H1 (cell line): ENCODE measurements at regions not wholly inside any gene's neighbourhood (a gene's known extent, or its start where the extent isn't known, plus 50 kb on each side); places are given as distances from the start of the nearest gene placed in this dataset.

Experiments
- CBX5 ChIP-seq: fragments of 300-800, 300-1000 bp; sonication (generic); IDR thresholded peaks from 2 replicates; pipeline ENCODE4 v1.7.1; 2016; ENCODE audit warnings: antibody characterized with exemption, low read length, low read depth
- JUND ChIP-seq: IDR thresholded peaks from 2 replicates; pipeline ENCODE4 v1.6.1; 2011; ENCODE audit warnings: mild to moderate bottlenecking, improper control_type of control experiment, low read length
- SP1 ChIP-seq: IDR thresholded peaks from 2 replicates; pipeline ENCODE4 v1.6.1; 2011; ENCODE audit warnings: low read depth, low read length
- SP4 ChIP-seq: IDR thresholded peaks from 2 replicates; pipeline ENCODE4 v1.6.1; 2012; ENCODE audit warnings: low read length, inconsistent platforms
- TCF12 ChIP-seq: IDR thresholded peaks from 2 replicates; pipeline ENCODE4 v1.6.1; 2011; ENCODE audit warnings: low read depth, mild to moderate bottlenecking, low read length
- TEAD4 ChIP-seq: IDR thresholded peaks from 2 replicates; pipeline ENCODE4 v1.6.1; 2012; ENCODE audit warnings: low read depth, low read length, inconsistent platforms, mixed read lengths

DNA sequence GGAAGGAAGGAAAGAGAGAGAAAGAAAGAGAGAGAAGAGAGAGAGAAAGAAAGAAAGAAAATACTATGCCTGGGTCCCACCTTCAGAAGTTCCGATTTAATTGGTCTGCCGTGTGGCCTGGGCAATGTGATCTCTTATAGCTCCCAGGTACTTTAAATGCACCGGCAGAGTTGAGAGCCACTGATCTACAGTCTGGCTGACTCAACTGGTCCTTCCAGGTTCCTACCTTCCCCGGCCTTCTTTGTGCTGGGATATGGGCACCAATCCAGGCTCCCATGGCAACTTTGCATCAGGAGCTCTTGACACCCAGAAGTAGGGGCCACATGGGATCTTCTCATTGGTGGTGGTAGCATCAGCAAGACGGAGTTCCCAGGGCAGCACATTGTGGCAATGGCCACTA lies 186.5 kb upstream of the ATP6AP2 start (continued):
- TF ChIP-seq CBX5 (no peak), JUND (no peak), SP4 (no peak), TEAD4 (no peak), SP1 (no peak), TCF12 (no peak)
